D721Med (cell line): ENCODE measurements at regions not wholly inside any gene's neighbourhood (a gene's known extent, or its start where the extent isn't known, plus 50 kb on each side); places are given as distances from the start of the nearest gene placed in this dataset.

Experiments
- DNase-seq: peaks from one replicate; pipeline ENCODE4 v3.0.0; 2011; ENCODE audit warnings: low spot score; ENCODE audit not compliant: insufficient read length
- FAIRE-seq: peaks from 2 replicates; lab custom pipeline; 2011; peaks lifted over from hg19 to GRCh38; lab: Jason Lieb, UNC
- TF ChIP-seq, protein P1 (sequence below): IDR thresholded peaks from 2 replicates; pipeline ENCODE4 v1.5.1; 2012; ENCODE audit warnings: mild to moderate bottlenecking, control low read depth; ENCODE audit not compliant: insufficient read depth; ENCODE audit errors: missing control alignments

DNA sequence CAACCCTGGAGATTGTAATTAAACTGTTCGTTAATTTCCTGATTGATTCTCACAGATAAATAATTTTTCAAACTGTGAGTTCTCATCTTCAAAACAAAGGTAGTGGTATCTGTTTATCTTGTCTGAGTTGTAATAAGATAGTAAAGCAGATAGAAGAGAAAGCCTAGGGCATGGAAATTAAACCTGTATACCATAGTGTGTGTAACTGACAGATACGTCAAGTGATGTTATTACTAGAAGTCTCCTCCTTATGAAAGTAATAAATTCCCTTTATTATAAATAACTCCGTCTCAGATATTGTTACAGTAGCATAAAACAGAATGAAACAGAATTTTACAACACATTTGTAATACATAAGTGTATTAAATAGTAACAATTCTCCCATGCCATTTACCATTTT, 1065.1 kb downstream of the SLITRK1 start:
- FAIRE-seq (peak; percentile 46), DNase-seq (no peak)
- TF ChIP-seq, protein P1, sequence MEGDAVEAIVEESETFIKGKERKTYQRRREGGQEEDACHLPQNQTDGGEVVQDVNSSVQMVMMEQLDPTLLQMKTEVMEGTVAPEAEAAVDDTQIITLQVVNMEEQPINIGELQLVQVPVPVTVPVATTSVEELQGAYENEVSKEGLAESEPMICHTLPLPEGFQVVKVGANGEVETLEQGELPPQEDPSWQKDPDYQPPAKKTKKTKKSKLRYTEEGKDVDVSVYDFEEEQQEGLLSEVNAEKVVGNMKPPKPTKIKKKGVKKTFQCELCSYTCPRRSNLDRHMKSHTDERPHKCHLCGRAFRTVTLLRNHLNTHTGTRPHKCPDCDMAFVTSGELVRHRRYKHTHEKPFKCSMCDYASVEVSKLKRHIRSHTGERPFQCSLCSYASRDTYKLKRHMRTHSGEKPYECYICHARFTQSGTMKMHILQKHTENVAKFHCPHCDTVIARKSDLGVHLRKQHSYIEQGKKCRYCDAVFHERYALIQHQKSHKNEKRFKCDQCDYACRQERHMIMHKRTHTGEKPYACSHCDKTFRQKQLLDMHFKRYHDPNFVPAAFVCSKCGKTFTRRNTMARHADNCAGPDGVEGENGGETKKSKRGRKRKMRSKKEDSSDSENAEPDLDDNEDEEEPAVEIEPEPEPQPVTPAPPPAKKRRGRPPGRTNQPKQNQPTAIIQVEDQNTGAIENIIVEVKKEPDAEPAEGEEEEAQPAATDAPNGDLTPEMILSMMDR = no peak

DNA sequence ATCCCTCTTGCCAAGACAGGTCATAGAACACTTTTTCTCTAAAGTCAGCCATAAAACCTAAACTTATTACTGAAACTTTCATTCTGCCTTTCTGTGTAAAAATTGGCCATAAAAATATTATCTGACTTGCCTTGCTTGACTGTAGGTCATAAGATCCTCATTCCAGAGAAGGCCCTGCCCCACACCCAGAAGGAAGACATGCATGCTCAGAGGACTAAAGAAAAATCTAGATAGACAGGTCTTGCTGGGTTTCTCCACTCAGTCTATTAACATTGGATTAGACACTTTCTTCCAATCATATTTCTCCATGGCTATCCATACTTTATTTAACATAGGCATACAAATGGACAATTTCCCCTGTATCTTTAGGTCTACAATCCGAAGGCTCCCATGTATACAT, 1066.5 kb downstream of the SLITRK1 start:
- no peak for DNase-seq
- TF ChIP-seq, protein P1 = no peak
- no peak for FAIRE-seq

DNA sequence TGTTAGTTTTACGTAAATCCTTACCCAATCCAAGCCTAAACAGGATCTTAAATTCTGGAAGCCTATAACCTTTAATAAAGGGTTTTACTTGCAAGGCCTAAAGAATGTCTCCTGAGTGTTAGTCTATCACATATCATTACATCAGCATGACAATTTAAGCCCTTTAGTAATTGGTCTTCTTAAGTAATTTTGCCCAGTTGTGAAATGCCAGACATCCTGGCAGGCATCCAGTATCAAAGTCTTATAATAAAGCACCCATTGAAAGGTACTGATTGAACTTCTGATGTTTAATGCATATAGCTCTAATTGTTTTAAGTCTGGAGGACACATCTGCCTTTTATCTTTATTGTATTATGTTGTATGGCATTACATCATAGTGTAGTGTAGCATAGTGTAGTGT, 1078.9 kb downstream of the SLITRK1 start:
- no peak for DNase-seq
- TF ChIP-seq, protein P1 = no peak
- FAIRE-seq = peak; percentile 38

DNA sequence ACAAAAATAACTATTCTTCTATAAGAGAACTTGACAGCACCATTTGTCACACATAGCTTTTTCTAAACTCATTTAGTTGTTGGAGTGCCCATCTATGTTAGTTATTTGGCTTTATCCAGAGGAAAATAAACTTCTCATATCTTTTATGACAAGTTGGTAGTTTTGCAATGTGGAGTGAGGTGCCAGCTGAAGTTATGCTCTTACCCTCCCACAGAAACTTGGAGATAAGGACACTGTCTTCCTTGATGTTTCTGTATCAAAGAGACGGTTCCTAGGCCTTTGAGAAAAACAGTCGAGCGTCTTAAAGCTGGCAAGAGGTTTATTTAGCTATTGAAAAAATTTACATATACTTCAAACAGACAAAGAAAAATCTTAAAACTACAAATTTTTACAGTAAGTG, 1079.7 kb downstream of the SLITRK1 start:
- FAIRE-seq (no peak), DNase-seq (no peak)
- TF ChIP-seq, protein P1 = no peak

DNA sequence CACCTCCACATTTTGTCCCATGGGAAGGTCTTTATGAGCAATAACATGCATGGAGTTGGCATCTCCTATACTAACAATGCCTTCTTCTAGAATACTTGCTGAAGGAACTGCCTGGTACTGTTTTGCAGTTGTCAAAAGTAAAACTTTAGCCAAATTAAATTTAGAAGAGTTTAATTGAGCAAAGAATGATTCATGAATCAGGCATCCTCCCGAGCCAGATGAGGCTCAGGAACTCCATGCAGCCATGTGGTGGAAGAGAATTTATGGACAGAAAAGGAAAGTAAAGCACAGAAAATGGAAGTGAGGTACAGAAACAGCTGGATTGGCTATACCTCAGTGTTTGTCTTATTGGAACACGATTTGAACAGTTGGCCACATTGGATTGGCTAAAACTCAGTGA, 1081.9 kb downstream of the SLITRK1 start:
- no peak for FAIRE-seq
- TF ChIP-seq, protein P1 = no peak
- no peak for DNase-seq

DNA sequence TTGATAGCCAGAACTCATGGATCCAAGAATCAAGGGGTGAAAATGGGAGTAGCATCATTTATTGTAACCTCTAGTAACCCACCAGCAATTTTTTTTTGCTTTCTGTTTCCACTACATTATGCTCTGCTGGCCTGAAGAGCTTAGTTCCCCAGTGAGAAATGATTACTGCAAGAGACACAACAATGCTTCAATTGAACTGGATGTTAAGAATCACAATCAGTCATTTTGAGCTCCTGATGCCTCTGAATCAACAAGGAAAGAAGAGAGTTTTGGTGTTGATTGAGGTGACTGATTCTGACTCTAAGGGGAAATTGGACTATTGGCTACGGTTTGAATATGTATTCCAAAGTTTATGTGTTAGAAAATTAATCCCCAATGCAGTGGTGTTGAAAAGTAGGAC, 1084.4 kb downstream of the SLITRK1 start:
- no peak for DNase-seq

DNA sequence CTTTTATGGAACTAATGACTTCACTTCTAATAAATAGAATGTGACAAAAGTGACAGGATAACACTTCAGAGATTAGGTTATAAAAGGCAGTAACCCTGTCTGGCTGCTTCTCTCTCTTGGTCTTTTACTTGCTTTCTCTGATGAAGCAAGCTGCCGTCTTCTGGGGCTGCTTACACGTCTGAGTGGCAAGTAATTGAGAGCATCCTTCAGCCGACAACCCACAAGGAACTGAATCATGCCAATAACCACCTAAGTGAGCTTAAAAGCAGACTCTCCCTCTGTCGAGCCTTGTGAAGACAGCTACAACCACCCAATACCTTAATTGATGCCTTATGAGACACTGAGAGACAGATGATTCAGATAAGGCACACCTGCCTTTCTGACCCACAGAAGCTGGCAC, 1091.2 kb downstream of the SLITRK1 start:
- FAIRE-seq (no peak), DNase-seq (no peak)
- TF ChIP-seq, protein P1 = no peak

More for the DNA sequence above, 1084.4 kb downstream of the SLITRK1 start:
- TF ChIP-seq, protein P1 = no peak
- no peak for FAIRE-seq
